ENCODE measurements at regions not wholly inside any gene's neighbourhood (a gene's known extent, or its start where the extent isn't known, plus 50 kb on each side); places are given as distances from the start of the nearest gene placed in this dataset.

DNA sequence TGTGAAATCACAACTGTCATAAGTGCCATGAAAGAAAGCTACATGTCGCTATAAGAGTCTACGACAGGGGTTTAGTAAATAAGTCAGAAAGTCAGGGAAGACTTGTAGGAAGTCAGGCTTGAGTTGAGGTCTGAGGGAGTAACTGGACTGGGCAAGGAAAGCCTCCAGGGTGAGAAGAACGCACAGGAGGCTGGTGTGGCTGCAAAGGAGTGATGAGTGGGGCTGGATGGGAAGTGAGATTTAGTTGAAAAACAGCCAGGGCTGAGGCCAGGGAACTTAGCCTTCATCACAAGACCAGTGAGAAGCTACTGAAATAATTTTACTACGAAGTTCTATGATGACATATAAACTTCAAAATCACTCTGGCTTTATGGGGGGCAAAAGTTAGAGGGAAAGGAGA, 763.7 kb upstream of the PHF14 start:
- TF ChIP-seq CTCF (IDR thresholded peaks at IDR 0.05; ENCODE audit: poor library complexity) (no peak), EZH2phosphoT487 (IDR thresholded peaks at IDR 0.05; ENCODE audit: low read depth, severe bottlenecking, unreplicated experiment) (no peak), EZH2 (IDR thresholded peaks at IDR 0.05; ENCODE audit: borderline replicate concordance) (no peak)

All from hepatocyte (in vitro differentiated cells).